PFSK-1 (cell line): ENCODE measurements at regions not wholly inside any gene's neighbourhood (a gene's known extent, or its start where the extent isn't known, plus 50 kb on each side); places are given as distances from the start of the nearest gene placed in this dataset.

Experiments used
- FOXP2 ChIP-seq: optimal IDR thresholded peaks from 2 replicates; pipeline ENCODE3; 2011; ENCODE audit warnings: borderline replicate concordance, control low read depth, inconsistent platforms; ENCODE audit not compliant: insufficient read depth; ENCODE audit errors: extremely low read length, extremely low read depth
- POLR2AphosphoS5 ChIP-seq: IDR thresholded peaks from 2 replicates; pipeline ENCODE4 v1.6.1; 2012; ENCODE audit warnings: low read depth, mild to moderate bottlenecking, control low read depth, low read length, moderate library complexity
- SIN3A ChIP-seq: IDR thresholded peaks from 2 replicates; pipeline ENCODE4 v1.6.1; 2012; ENCODE audit warnings: mild to moderate bottlenecking, low read length, moderate library complexity, borderline replicate concordance; ENCODE audit not compliant: insufficient read depth
- TAF1 ChIP-seq: IDR thresholded peaks from 2 replicates; pipeline ENCODE4 v1.6.1; 2012; ENCODE audit warnings: low read length, control low read depth, borderline replicate concordance; ENCODE audit not compliant: insufficient read depth
- TF ChIP-seq, protein P1 (sequence below), 2 experiments: IDR thresholded peaks; 2 replicates each; pipeline versions ENCODE4 v1.6.1 to v1.8.0; 2011 to 2012; ENCODE audit warnings: low read depth in 2 of 2, low read length in 2 of 2, control low read depth in 1 of 2, inconsistent platforms in 1 of 2, mild to moderate bottlenecking in 1 of 2, moderate library complexity in 1 of 2; ENCODE audit not compliant: insufficient read depth in 1 of 2

DNA sequence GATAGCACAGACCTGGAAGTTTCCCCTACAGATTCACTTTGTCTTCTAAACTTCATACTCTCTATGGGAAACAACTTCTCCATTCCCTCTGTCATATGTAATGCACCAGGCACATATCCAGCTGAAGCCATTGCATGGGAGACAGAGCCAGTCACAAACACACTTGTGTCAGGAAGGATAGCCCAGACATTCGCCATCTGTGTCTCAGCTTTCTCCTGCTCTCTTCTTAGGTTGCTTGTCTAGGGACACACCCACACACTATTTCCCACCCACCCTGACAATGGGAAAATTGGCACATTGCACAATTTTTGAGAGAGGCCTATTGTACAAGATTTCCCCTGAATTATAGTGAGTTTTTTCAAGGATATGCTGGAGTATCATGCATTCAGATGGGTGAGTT lies 158.4 kb upstream of the MPDZ start:
- TF ChIP-seq SIN3A (no peak), TAF1 (no peak), POLR2AphosphoS5 (no peak), FOXP2 (no peak)
- TF ChIP-seq, protein P1, sequence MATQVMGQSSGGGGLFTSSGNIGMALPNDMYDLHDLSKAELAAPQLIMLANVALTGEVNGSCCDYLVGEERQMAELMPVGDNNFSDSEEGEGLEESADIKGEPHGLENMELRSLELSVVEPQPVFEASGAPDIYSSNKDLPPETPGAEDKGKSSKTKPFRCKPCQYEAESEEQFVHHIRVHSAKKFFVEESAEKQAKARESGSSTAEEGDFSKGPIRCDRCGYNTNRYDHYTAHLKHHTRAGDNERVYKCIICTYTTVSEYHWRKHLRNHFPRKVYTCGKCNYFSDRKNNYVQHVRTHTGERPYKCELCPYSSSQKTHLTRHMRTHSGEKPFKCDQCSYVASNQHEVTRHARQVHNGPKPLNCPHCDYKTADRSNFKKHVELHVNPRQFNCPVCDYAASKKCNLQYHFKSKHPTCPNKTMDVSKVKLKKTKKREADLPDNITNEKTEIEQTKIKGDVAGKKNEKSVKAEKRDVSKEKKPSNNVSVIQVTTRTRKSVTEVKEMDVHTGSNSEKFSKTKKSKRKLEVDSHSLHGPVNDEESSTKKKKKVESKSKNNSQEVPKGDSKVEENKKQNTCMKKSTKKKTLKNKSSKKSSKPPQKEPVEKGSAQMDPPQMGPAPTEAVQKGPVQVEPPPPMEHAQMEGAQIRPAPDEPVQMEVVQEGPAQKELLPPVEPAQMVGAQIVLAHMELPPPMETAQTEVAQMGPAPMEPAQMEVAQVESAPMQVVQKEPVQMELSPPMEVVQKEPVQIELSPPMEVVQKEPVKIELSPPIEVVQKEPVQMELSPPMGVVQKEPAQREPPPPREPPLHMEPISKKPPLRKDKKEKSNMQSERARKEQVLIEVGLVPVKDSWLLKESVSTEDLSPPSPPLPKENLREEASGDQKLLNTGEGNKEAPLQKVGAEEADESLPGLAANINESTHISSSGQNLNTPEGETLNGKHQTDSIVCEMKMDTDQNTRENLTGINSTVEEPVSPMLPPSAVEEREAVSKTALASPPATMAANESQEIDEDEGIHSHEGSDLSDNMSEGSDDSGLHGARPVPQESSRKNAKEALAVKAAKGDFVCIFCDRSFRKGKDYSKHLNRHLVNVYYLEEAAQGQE (IDR thresholded peaks at IDR 0.05; ENCODE audit: insufficient read depth in 1 of 2, low read depth in 2 of 2, low read length in 2 of 2), result no peak

DNA sequence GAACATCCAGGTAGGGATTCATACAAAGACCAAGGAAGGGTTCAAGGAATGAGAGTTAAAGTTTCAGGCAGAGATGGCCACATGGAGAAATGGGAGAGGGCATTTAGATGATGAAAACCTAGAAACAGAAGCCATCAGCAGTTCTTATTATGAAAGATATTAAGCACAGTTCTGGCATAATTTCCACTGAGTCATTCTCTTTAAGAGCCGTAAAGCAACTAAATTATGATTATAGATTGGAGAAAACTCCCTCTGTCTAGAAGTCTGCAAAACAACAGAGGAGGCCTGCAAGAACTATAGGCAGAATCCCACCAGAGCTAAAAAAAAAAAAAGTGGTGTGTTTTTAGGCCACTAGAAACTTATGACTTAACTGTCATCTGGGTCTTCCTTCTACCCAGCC lies 157.1 kb upstream of the MPDZ start:
- TF ChIP-seq TAF1 (no peak), FOXP2 (no peak), POLR2AphosphoS5 (no peak), SIN3A (no peak)
- TF ChIP-seq, protein P1 (IDR thresholded peaks at IDR 0.05; ENCODE audit: insufficient read depth in 1 of 2, low read depth in 2 of 2, low read length in 2 of 2), result no peak

DNA sequence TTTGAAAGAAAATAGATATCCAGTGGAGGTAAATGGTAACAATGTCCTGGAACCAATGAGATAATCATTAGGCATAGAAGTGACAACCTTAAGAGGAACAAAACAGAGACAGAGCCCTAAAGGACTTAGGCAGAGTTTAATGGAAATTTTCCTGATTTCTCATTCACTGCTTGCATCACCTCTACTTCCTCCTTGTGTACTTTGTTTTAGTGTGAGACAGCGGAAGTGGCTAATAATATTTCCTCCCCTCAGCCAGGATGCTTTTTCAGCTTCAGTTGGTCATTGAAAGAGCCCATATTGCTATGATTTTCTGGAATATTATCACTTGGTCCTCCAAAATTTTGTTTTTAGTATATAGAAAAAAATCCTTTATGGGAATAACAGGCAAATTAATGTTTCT lies 153.4 kb upstream of the MPDZ start:
- TF ChIP-seq SIN3A, result no peak

DNA sequence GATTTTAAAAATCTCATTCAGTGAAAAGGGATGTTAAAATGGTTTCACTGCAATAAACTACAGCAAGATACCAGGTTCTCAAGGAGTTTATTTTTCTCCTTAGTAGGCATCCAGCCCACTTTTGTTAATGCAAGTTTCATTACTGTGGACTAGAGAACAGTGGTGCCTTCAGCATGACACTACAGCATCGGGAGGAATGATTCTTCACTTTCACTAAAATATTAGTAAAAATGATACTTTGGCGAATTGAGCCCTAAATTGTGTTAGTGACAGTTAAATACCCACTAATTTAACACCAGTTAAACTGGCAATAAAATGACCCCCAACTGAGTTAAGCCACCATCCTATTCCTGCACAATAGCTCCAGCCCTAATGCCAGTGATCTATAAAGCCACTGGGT lies 152.2 kb upstream of the MPDZ start:
- TF ChIP-seq SIN3A (no peak), POLR2AphosphoS5 (no peak), FOXP2 (no peak), TAF1 (no peak)
- TF ChIP-seq, protein P1 (IDR thresholded peaks at IDR 0.05; ENCODE audit: insufficient read depth in 1 of 2, low read depth in 2 of 2, low read length in 2 of 2), result no peak

DNA sequence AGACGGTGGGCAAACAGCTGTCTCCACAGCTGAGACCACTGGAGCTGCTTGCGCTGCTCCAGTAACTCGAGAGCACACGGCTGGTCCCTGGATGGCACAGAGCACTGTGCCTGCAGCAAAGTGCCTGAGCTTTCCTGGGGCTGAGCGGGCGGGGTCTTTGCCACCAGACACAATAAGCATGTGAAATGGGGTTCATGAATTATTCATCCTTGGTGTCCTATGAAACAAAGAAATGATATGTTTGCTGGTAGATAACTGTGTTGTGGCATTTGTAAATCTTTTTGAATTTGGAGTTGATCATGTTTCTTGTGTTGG lies 151.7 kb upstream of the MPDZ start:
- TF ChIP-seq POLR2AphosphoS5 (no peak), FOXP2 (no peak), TAF1 (no peak), SIN3A (no peak)
- TF ChIP-seq, protein P1 (IDR thresholded peaks at IDR 0.05; ENCODE audit: insufficient read depth in 1 of 2, low read depth in 2 of 2, low read length in 2 of 2), result no peak
